Esophagus squamous epithelium (tissue), 4 donors: ENCODE measurements at regions not wholly inside any gene's neighbourhood (a gene's known extent, or its start where the extent isn't known, plus 50 kb on each side); places are given as distances from the start of the nearest gene placed in this dataset.

Experiments
- POLR2A ChIP-seq, 4 donors: fragments of 450-650 bp; IDR thresholded peaks; one replicate each; pipeline ENCODE4 v1.6.1; 2017; ENCODE audit warnings: antibody characterized with exemption in 4 of 4, mild to moderate bottlenecking in 4 of 4, moderate library complexity in 3 of 4
- TF ChIP-seq, protein P1 (sequence below), 6 experiments: fragments of 450-650 bp in 4 of 6; fragments of 200-600 bp in 2 of 6; sonication (generic) in 2 of 6; IDR thresholded peaks; one replicate each; pipeline ENCODE4 v1.5.1; 2016 to 2019; ENCODE audit warnings: antibody characterized with exemption in 6 of 6, mild to moderate bottlenecking in 4 of 6, moderate library complexity in 4 of 6

DNA sequence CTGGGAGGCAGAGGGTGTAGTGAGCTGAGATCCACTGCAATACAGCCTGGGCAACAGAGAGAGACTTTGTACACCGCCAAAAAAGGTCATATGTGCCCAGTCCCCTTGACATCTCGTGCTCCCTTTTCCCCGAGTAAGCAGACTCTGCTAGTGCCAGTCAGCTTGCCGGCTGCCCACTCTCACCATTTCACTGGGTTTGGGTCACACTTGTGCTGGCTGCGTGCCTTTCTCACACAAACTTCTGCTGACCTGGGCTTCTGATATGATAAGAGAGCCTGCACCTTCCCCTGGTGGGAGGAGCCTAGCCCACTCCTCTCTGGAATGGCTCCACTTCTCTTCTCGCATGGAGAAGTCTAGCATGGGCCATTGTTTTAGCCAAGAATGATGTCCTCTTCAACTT is 53.4 kb downstream of the MPP7 start:
- TF ChIP-seq, protein P1, sequence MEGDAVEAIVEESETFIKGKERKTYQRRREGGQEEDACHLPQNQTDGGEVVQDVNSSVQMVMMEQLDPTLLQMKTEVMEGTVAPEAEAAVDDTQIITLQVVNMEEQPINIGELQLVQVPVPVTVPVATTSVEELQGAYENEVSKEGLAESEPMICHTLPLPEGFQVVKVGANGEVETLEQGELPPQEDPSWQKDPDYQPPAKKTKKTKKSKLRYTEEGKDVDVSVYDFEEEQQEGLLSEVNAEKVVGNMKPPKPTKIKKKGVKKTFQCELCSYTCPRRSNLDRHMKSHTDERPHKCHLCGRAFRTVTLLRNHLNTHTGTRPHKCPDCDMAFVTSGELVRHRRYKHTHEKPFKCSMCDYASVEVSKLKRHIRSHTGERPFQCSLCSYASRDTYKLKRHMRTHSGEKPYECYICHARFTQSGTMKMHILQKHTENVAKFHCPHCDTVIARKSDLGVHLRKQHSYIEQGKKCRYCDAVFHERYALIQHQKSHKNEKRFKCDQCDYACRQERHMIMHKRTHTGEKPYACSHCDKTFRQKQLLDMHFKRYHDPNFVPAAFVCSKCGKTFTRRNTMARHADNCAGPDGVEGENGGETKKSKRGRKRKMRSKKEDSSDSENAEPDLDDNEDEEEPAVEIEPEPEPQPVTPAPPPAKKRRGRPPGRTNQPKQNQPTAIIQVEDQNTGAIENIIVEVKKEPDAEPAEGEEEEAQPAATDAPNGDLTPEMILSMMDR (IDR thresholded peaks at IDR 0.05): no peak
- no peak for TF ChIP-seq POLR2A (IDR thresholded peaks at IDR 0.05)
